ENCODE measurements at regions not wholly inside any gene's neighbourhood (a gene's known extent, or its start where the extent isn't known, plus 50 kb on each side); places are given as distances from the start of the nearest gene placed in this dataset.

DNA sequence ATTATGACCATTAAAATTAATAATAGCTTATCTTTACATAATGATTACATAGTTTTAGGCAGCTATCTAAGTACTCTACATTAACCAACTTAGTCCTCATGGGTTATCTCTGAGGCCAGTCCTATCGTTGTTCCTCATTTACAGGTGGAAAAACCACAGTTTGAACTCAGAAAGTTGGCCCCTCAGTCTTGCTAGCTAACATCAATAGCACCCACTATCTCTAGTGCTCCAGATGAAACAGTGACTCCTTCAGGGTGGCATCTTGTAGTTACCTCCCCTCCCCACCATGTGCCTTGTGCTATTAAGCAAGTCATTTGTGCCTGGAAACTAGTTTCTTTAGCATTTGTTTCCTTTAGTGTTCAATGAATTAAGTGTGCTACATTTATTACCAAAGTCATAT lies 1086.7 kb downstream of the EFNB2 start:
- H3K9me3 ChIP-seq = no peaks in the 10 kb centered on the region
- no peak overlapping the region for H3K4me3 ChIP-seq (replicated peaks in 1 of 3)
- no peak for TF ChIP-seq POLR2A (IDR thresholded peaks at IDR 0.05)
- TF ChIP-seq, protein P1, sequence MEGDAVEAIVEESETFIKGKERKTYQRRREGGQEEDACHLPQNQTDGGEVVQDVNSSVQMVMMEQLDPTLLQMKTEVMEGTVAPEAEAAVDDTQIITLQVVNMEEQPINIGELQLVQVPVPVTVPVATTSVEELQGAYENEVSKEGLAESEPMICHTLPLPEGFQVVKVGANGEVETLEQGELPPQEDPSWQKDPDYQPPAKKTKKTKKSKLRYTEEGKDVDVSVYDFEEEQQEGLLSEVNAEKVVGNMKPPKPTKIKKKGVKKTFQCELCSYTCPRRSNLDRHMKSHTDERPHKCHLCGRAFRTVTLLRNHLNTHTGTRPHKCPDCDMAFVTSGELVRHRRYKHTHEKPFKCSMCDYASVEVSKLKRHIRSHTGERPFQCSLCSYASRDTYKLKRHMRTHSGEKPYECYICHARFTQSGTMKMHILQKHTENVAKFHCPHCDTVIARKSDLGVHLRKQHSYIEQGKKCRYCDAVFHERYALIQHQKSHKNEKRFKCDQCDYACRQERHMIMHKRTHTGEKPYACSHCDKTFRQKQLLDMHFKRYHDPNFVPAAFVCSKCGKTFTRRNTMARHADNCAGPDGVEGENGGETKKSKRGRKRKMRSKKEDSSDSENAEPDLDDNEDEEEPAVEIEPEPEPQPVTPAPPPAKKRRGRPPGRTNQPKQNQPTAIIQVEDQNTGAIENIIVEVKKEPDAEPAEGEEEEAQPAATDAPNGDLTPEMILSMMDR (IDR thresholded peaks at IDR 0.05) = no peak
- intact Hi-C loops (cut with DNase I) = no loop called here
- no peak for DNase-seq
- 83 to 90% methylated on average over 1 of the region's 1 CpG for WGBS, 2 donors
- no peak overlapping the region for H3K27ac ChIP-seq
- H3K27me3 ChIP-seq = no peaks in the 10 kb centered on the region
- no peaks in the 10 kb centered on the region for H3K36me3 ChIP-seq
- no peaks in the 10 kb centered on the region for H3K4me1 ChIP-seq

DNA sequence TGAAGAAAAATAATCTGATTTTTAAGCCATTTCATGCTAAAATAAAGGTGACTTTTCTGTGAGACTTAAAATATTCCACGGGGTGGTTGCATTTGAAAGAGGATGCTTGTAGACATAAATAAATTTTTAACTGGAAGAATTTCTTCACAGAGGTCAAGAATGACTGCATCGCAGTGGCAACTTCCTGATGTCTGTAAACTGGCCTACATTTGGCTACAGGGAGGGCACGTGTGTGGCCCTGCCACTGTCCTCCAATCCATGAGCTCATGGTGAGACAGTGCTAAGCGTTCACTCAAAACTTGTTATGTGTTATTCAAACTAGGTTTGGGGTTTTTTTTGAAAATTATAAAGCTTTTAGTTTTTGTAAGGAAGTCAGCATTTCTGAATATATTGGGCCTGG lies 1089.3 kb downstream of the EFNB2 start:
- H3K4me1 ChIP-seq = peaks cover 0 to 4% of the 10 kb centered on the region in 2 donors
- H3K27me3 ChIP-seq = no peaks in the 10 kb centered on the region
- DNase-seq = no peak
- no peak for TF ChIP-seq POLR2A (IDR thresholded peaks at IDR 0.05)
- TF ChIP-seq, protein P1 (IDR thresholded peaks at IDR 0.05) = no peak
- H3K27ac ChIP-seq = no peak overlapping the region
- intact Hi-C loops (cut with DNase I) = no loop called here
- H3K36me3 ChIP-seq = no peaks in the 10 kb centered on the region
- no peaks in the 10 kb centered on the region for H3K9me3 ChIP-seq
- 81 to 84% methylated on average over 4 of the region's 4 CpGs for WGBS, 2 donors
- no peak overlapping the region for H3K4me3 ChIP-seq (replicated peaks in 1 of 3)

DNA sequence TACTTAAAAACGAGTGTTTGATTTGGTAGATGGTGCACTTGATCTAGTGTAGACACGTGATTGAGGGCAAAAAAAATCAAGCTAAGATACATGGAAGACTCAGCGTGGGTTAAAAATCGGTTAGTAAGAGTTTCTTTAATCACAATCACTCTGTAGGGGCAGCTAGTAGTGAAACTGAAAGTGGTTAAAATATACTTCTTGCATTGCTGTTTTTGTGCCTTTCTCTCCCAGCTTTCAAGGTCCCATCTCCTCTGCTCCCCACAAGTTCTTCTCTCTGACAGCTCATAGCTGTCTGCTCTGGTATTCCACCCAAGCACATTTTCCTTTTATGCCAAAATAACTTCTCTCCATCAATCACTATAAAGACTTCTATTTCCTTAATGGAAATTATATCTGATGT lies 1089.7 kb downstream of the EFNB2 start:
- intact Hi-C loops (cut with DNase I) = no loop called here
- no peak overlapping the region for H3K4me3 ChIP-seq (replicated peaks in 1 of 3)
- 70 to 78% methylated on average over 4 of the region's 4 CpGs for WGBS, 2 donors

DNA sequence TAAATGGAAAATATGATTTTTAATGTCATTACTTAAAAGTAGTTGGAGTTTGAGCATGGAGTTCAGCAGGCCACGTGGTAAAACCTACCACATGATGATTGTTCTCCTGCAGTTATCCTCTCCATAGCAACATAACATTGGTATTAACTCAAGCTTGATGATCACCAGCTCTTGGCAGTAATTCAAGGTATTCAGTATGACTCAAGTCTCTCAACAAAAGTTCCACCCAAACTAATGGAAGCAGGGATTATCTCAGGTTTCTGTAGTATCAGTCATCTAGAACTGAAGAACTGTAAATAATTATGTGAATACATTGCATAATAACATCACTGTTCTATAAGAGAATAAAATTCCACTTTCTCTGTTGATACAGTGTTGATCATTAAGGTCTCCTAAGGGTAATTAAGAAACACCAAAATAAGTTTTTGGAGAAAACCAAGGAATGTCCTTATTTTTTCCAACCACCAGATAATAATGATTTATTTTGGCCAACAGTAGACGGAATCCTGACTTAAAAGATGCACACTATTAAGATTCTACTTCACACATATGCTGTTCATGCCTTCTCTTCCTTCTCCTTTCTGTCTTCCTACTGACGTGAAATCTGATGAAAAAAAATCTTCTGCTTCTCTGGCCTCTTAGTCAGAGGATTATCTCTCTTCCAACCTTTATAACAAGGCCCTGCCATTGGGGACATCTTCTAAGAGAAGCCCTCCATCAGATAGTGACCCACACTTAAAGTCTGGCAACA lies 1092.3 kb downstream of the EFNB2 start:
- intact Hi-C loops (cut with DNase I) = no loop called here
- H3K9me3 ChIP-seq = no peaks in the 10 kb centered on the region
- H3K27ac ChIP-seq = no peak overlapping the region
- H3K4me1 ChIP-seq = peaks cover 0 to 4% of the 10 kb centered on the region in 2 donors
- no peak overlapping the region for H3K4me3 ChIP-seq (replicated peaks in 1 of 3)
- no peaks in the 10 kb centered on the region for H3K36me3 ChIP-seq
- H3K27me3 ChIP-seq = no peaks in the 10 kb centered on the region
- TF ChIP-seq POLR2A (IDR thresholded peaks at IDR 0.05) = no peak
- TF ChIP-seq, protein P1 (IDR thresholded peaks at IDR 0.05) = no peak
- WGBS, 2 donors = 57 to 62% methylated on average over 3 of the region's 3 CpGs
- DNase-seq = no peak

More for the DNA sequence above, 1089.7 kb downstream of the EFNB2 start:
- no peak for DNase-seq
- peaks cover 0 to 4% of the 10 kb centered on the region in 2 donors for H3K4me1 ChIP-seq
- no peak overlapping the region for H3K27ac ChIP-seq
- H3K27me3 ChIP-seq = no peaks in the 10 kb centered on the region
- no peaks in the 10 kb centered on the region for H3K9me3 ChIP-seq
- H3K36me3 ChIP-seq = no peaks in the 10 kb centered on the region
- no peak for TF ChIP-seq POLR2A (IDR thresholded peaks at IDR 0.05)
- TF ChIP-seq, protein P1 (IDR thresholded peaks at IDR 0.05) = no peak

DNA sequence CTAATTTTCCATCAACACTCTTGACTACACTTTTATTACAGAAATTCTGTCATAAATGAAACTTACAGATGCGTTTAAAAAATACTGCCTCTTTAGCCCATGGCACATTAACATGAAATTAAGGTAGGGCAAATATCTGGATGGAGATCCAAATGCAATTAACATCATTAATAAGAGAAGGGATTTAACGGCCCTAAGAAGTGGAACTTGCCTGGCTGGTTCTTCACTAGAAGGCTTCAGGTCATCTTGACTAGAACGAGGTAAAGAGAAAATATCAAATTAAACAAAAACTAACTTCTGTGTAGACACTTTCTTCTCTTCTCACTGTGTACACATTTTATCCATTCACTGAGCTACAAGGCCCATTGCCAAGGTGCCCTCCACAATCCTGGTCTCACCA lies 1093.4 kb downstream of the EFNB2 start:
- TF ChIP-seq, protein P1 (IDR thresholded peaks at IDR 0.05) = no peak
- no peak for TF ChIP-seq POLR2A (IDR thresholded peaks at IDR 0.05)
- H3K9me3 ChIP-seq = no peaks in the 10 kb centered on the region
- H3K4me3 ChIP-seq (replicated peaks in 1 of 3) = no peak overlapping the region
- intact Hi-C loops (cut with DNase I) = no loop called here
- H3K27me3 ChIP-seq = no peaks in the 10 kb centered on the region
- H3K4me1 ChIP-seq = peaks cover 0 to 4% of the 10 kb centered on the region in 2 donors
- H3K27ac ChIP-seq = no peak overlapping the region
- DNase-seq = peak in 1 of 2 donors; percentile 4
- WGBS, 2 donors = 59 to 61% methylated on average over 3 of the region's 3 CpGs
- H3K36me3 ChIP-seq = no peaks in the 10 kb centered on the region

Data from thyroid gland (tissue), 4 donors.